Prostate gland (tissue), 2 donors: ENCODE measurements at regions not wholly inside any gene's neighbourhood (a gene's known extent, or its start where the extent isn't known, plus 50 kb on each side); places are given as distances from the start of the nearest gene placed in this dataset.

Experiments used
- DNase-seq: peaks from one replicate; pipeline ENCODE4 v3.0.0-alpha.2; 2019; ENCODE audit warnings: low spot score
- H3K27ac ChIP-seq, 2 donors: fragments of 200-600 bp; sonication (generic); 2 replicates each; pipeline ENCODE4 v1.5.1; 2017 to 2019
- H3K27me3 ChIP-seq: fragments of 200-600 bp; sonication (generic); replicated peaks from 2 replicates; pipeline ENCODE4 v1.5.1; 2019; ENCODE audit not compliant: insufficient read depth
- H3K36me3 ChIP-seq, 2 donors: fragments of 200-600 bp; sonication (generic); 1 replicate in 1 of 2; 2 replicates in 1 of 2; pipeline versions ENCODE4 v1.5.1 to v1.8.1; 2017 to 2019
- H3K4me1 ChIP-seq: fragments of 200-600 bp; sonication (generic); replicated peaks from 2 replicates; pipeline ENCODE4 v1.5.1; 2019
- H3K4me3 ChIP-seq, 2 donors: fragments of 200-600 bp; sonication (generic); 2 replicates each; pipeline ENCODE4 v1.5.1; 2017 to 2019
- H3K9me3 ChIP-seq: fragments of 200-600 bp; sonication (generic); 2 replicates; pipeline ENCODE4 v1.5.1; 2017
- POLR2A ChIP-seq: fragments of 450-650 bp; IDR thresholded peaks from one replicate; pipeline ENCODE4 v1.6.1; 2016; ENCODE audit warnings: antibody characterized with exemption, mild to moderate bottlenecking
- POLR2AphosphoS5 ChIP-seq: sonication (generic); formaldehyde crosslinking; IDR thresholded peaks from one replicate; pipeline ENCODE4 v1.6.1; 2017; ENCODE audit warnings: antibody characterized with exemption
- WGBS: methylation state at CpG from one replicate; pipeline ENCODE4 v1.1.5; 2018; 5-methylcytosine and 5-hydroxymethylcytosine counted together
- intact Hi-C: fragments of 100-400 bp; cut with DNase I; formaldehyde crosslinking; loops from one replicate; pipeline ENCODE4 v1.14.2; 2022
- TF ChIP-seq, protein P1 (sequence below), 4 experiments: fragments of 200-600 bp in 2 of 4; fragments of 450-650 bp in 2 of 4; sonication (generic) in 2 of 4; IDR thresholded peaks; 1 replicate in 3 of 4; 2 replicates in 1 of 4; pipeline ENCODE4 v1.5.1; 2016 to 2019; ENCODE audit warnings: antibody characterized with exemption in 4 of 4, mild to moderate bottlenecking in 2 of 4, moderate library complexity in 2 of 4

DNA sequence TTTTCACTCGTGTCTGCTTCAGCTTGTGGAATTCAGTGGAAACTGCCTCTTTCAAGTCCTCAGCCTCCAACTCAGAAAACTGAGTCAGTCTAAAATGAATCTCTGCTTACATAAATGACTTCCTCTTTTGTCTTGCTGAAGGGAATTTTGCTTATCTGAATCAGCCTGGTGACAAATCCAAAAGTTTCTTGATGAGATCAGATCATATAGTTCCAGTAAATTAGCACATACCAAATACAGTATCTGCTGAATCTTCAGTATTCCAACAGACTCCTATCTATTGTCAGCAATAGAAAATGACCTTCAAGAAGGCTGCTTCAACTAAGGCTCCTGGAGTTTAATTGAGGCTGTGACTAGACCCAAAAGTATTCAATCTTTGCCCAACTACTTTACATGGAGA is 290.0 kb downstream of the MZT1 start:
- WGBS, result 59% methylated on average over 1 of the region's 1 CpG
- H3K9me3 ChIP-seq, result no peaks in the 10 kb centered on the region
- H3K4me3 ChIP-seq, result no peak overlapping the region
- no peaks in the 10 kb centered on the region for H3K4me1 ChIP-seq
- TF ChIP-seq, protein P1, sequence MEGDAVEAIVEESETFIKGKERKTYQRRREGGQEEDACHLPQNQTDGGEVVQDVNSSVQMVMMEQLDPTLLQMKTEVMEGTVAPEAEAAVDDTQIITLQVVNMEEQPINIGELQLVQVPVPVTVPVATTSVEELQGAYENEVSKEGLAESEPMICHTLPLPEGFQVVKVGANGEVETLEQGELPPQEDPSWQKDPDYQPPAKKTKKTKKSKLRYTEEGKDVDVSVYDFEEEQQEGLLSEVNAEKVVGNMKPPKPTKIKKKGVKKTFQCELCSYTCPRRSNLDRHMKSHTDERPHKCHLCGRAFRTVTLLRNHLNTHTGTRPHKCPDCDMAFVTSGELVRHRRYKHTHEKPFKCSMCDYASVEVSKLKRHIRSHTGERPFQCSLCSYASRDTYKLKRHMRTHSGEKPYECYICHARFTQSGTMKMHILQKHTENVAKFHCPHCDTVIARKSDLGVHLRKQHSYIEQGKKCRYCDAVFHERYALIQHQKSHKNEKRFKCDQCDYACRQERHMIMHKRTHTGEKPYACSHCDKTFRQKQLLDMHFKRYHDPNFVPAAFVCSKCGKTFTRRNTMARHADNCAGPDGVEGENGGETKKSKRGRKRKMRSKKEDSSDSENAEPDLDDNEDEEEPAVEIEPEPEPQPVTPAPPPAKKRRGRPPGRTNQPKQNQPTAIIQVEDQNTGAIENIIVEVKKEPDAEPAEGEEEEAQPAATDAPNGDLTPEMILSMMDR (IDR thresholded peaks at IDR 0.05), result no peak
- intact Hi-C loops, result no loop called here
- H3K27me3 ChIP-seq, result no peaks in the 10 kb centered on the region
- no peak overlapping the region for H3K27ac ChIP-seq
- DNase-seq, result no peak
- no peaks in the 10 kb centered on the region for H3K36me3 ChIP-seq

- intact Hi-C loops, result no loop called here
- no peaks in the 10 kb centered on the region for H3K4me1 ChIP-seq
- 29% methylated on average over 2 of the region's 2 CpGs for WGBS
- no peaks in the 10 kb centered on the region for H3K27me3 ChIP-seq
- no peaks in the 10 kb centered on the region for H3K36me3 ChIP-seq
- H3K27ac ChIP-seq, result no peak overlapping the region
- TF ChIP-seq POLR2AphosphoS5 (no peak), POLR2A (no peak)
- TF ChIP-seq, protein P1 (IDR thresholded peaks at IDR 0.05), result no peak
- no peak for DNase-seq
- H3K4me3 ChIP-seq, result no peak overlapping the region
- no peaks in the 10 kb centered on the region for H3K9me3 ChIP-seq
These were observed 292.2 kb downstream of the MZT1 start for GRCh38 chr13:72435251-72435650.

- intact Hi-C loops, result no loop called here
- Histone ChIP-seq H3K4me3 (no peak overlapping the region), H3K36me3 (no peaks in the 10 kb centered on the region), H3K9me3 (no peaks in the 10 kb centered on the region), H3K4me1 (no peaks in the 10 kb centered on the region), H3K27ac (no peak overlapping the region), H3K27me3 (no peaks in the 10 kb centered on the region)
- 74% methylated on average over 3 of the region's 3 CpGs for WGBS
- no peak for TF ChIP-seq POLR2A
- TF ChIP-seq POLR2AphosphoS5, result no peak
- TF ChIP-seq, protein P1 (IDR thresholded peaks at IDR 0.05), result no peak
- DNase-seq, result no peak
These were observed 295.3 kb downstream of the MZT1 start for GRCh38 chr13:72431981-72432682.

GRCh38 chr13:72430923-72431322 is 296.5 kb downstream of the MZT1 start:
- no peaks in the 10 kb centered on the region for H3K9me3 ChIP-seq
- H3K27ac ChIP-seq, result no peak overlapping the region
- H3K36me3 ChIP-seq, result no peaks in the 10 kb centered on the region
- intact Hi-C loops, result no loop called here
- no peak overlapping the region for H3K4me3 ChIP-seq
- no peak for DNase-seq
- H3K27me3 ChIP-seq, result no peaks in the 10 kb centered on the region
- TF ChIP-seq, protein P1 (IDR thresholded peaks at IDR 0.05), result no peak
- no peak for TF ChIP-seq POLR2AphosphoS5
- TF ChIP-seq POLR2A, result no peak
- H3K4me1 ChIP-seq, result no peaks in the 10 kb centered on the region
- WGBS, result 71% methylated on average over 4 of the region's 4 CpGs

DNA sequence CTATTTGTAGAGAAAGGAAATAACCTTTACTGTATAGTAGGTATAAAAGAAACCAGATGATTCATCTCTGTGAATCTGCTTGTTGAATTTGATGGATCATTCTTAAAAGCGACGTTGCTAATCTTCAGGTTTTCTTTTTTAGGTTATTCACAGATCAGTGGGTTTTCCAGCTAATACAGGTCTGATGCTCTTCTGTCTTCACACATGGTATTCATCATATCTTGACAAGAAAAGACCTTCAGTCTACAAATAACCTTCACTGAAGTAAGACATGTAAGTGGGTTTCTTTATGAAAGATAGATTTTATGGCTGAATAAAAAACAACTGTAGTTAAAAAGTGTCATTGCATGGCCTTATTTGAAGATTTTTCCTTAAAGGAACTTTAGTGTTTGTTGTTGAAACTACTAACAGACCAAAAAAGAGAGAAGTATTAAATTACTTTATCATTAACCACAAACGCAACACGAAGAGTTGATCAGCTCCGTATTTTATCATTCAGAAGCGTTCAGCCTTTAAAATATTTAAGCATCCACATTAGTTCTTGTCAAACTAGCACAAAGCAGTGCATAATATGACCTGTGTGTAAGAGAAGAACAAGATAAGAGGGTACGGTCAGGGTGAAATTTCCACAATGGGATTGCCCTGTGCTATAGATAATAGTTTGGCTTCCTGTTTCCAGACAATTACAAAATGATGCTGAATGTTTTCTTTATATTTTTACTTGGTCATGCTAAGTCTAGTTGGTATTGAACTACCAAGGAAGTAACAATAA is 299.5 kb downstream of the MZT1 start:
- H3K4me1 ChIP-seq, result no peaks in the 10 kb centered on the region
- H3K9me3 ChIP-seq, result no peaks in the 10 kb centered on the region
- no peaks in the 10 kb centered on the region for H3K36me3 ChIP-seq
- no peak for TF ChIP-seq POLR2AphosphoS5
- TF ChIP-seq, protein P1 (IDR thresholded peaks at IDR 0.05), result no peak
- no peak for TF ChIP-seq POLR2A
- no peak overlapping the region for H3K27ac ChIP-seq
- no peak for DNase-seq
- H3K27me3 ChIP-seq, result no peaks in the 10 kb centered on the region
- WGBS, result 85% methylated on average over 7 of the region's 7 CpGs
- intact Hi-C loops, result no loop called here
- no peak overlapping the region for H3K4me3 ChIP-seq
